ENCODE measurements at regions not wholly inside any gene's neighbourhood (a gene's known extent, or its start where the extent isn't known, plus 50 kb on each side); places are given as distances from the start of the nearest gene placed in this dataset.

GRCh38 chr6:138622967-138623366 lies 123.7 kb upstream of the NHSL1 start:
- TF ChIP-seq CTCF (IDR thresholded peaks at IDR 0.05) (no peak), POLR2A (IDR thresholded peaks at IDR 0.05) (no peak)
